Progenitor cell of endocrine pancreas (in vitro differentiated cells): ENCODE measurements at regions not wholly inside any gene's neighbourhood (a gene's known extent, or its start where the extent isn't known, plus 50 kb on each side); places are given as distances from the start of the nearest gene placed in this dataset.

ENCODE experiments used
- DNase-seq: peaks from one replicate; pipeline ENCODE4 v3.0.0; 2021; ENCODE audit warnings: low spot score; ENCODE audit not compliant: unreplicated experiment
- H3K27ac Mint-ChIP-seq: 2 replicates; pipeline ENCODE4 v1.8.0; 2021; ENCODE audit warnings: mild to moderate bottlenecking, moderate library complexity, mixed read lengths
- H3K27me3 Mint-ChIP-seq: 2 replicates; pipeline ENCODE4 v1.8.0; 2021; ENCODE audit warnings: mixed read lengths
- H3K36me3 Mint-ChIP-seq: 2 replicates; pipeline ENCODE4 v1.8.0; 2022; ENCODE audit warnings: mixed read lengths; ENCODE audit not compliant: insufficient read depth
- H3K4me1 Mint-ChIP-seq: 2 replicates; pipeline ENCODE4 v1.8.0; 2021; ENCODE audit warnings: low read depth, mixed read lengths
- H3K4me3 Mint-ChIP-seq: 2 replicates; pipeline ENCODE4 v1.8.0; 2021; ENCODE audit warnings: low read depth, mild to moderate bottlenecking, moderate library complexity, mixed read lengths
- H3K9me3 Mint-ChIP-seq: 2 replicates; pipeline ENCODE4 v1.8.0; 2021; ENCODE audit warnings: low read depth, mixed read lengths
- CTCF ChIP-seq: fragments of 200-600 bp; sonication (generic); IDR thresholded peaks from one replicate; pipeline ENCODE4 v1.5.0; 2021; ENCODE audit warnings: antibody characterized with exemption, mild to moderate bottlenecking; ENCODE audit not compliant: unreplicated experiment

DNA sequence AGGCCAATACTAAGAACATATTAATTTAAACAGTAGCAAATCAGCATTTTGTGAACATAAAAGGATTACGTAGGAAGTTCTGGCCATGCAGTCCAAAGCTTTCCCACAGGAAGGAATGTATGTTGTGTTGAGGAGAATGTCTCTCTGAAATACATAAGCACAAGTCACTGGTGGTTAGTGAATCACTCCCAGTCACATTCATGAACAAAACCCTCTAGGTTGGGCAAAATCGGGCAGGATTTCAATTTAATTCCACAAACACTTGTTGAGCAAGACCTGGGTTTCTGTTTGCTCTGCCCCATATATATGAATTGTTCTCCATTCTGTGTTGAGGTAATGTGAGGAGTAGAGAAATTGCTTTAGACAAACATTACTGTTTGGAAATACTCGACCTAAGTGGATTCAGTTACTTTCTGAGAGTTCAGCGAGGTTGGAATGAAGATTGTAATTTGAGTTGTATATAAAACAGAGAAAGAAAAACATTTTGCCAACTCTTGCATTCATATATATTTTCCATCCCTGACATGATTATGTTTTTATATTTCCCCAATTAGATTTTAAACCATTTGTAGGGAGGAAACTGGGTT lies 127.6 kb upstream of the RPS23 start:
- Mint-ChIP-seq H3K4me3 (no peak overlapping the region), H3K9me3 (peaks cover 16% of the 10 kb centered on the region)

DNA sequence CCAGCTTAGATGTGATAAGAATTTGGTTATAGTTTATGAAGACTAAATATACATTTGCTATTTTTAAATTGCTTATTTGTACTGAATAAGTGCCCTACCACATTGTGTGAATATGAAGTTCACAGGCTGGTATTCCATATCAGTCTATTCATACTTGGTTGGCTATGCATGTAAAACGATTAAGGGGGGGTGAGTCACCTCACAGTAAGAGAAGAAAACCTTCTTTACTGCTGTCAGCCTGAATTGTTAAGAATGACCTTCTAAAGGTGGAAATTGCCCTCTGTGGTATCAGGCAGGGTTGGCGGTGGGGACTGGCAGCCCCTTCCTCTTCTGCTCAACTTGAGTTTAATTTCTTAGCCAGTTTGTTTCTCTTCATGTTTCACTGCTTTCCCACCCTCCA lies 127.0 kb upstream of the RPS23 start:
- peaks cover 8% of the 10 kb centered on the region for H3K36me3 Mint-ChIP-seq
- DNase-seq = no peak
- peaks cover 20% of the 10 kb centered on the region for H3K4me1 Mint-ChIP-seq
- peaks cover 16% of the 10 kb centered on the region for H3K9me3 Mint-ChIP-seq
- H3K27ac Mint-ChIP-seq = no peak overlapping the region
- H3K27me3 Mint-ChIP-seq = no peaks in the 10 kb centered on the region
- no peak for TF ChIP-seq CTCF
- H3K4me3 Mint-ChIP-seq = no peak overlapping the region

More for the DNA sequence above, 127.6 kb upstream of the RPS23 start:
- Mint-ChIP-seq H3K27me3 (no peaks in the 10 kb centered on the region), H3K4me1 (peaks cover 20% of the 10 kb centered on the region), H3K27ac (peak overlapping the region; percentile 92), H3K36me3 (peaks cover 8% of the 10 kb centered on the region)
- DNase-seq = no peak
- TF ChIP-seq CTCF = no peak

- Mint-ChIP-seq H3K27ac (no peak overlapping the region), H3K27me3 (peaks cover 3% of the 10 kb centered on the region), H3K9me3 (peaks cover 19% of the 10 kb centered on the region), H3K4me1 (peaks cover 20% of the 10 kb centered on the region), H3K4me3 (no peak overlapping the region), H3K36me3 (peaks cover 8% of the 10 kb centered on the region)
- DNase-seq = no peak
- no peak for TF ChIP-seq CTCF
Measured at GRCh38 chr5:82404382-82404945, 126.3 kb upstream of the RPS23 start.

DNA sequence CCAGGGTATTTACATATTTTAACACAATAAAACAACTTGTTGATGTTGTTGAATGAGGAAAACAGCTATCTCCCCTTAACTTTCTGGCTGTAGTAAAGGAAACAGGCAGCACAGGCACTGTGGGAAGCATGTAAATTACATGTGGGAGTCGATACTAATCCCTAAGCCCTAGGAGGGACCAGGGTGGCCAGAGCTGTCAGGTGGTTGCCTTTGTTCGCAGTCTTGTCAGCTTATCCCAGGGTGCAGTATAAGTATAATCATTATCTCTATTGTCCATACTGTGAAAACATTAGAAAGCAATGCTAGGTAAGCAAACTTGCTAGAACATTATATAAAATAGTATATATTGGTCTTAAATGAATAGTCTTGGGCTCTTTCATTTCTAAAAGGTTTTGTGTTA lies 125.6 kb upstream of the RPS23 start:
- Mint-ChIP-seq H3K27ac (no peak overlapping the region), H3K4me1 (peaks cover 20% of the 10 kb centered on the region), H3K9me3 (peaks cover 19% of the 10 kb centered on the region), H3K36me3 (peaks cover 8% of the 10 kb centered on the region), H3K27me3 (peaks cover 3% of the 10 kb centered on the region), H3K4me3 (no peak overlapping the region)
- no peak for TF ChIP-seq CTCF
- DNase-seq = no peak

GRCh38 chr5:82403026-82403425 lies 124.9 kb upstream of the RPS23 start:
- no peak for DNase-seq
- Mint-ChIP-seq H3K4me3 (no peak overlapping the region), H3K27me3 (peaks cover 3% of the 10 kb centered on the region), H3K36me3 (peaks cover 8% of the 10 kb centered on the region), H3K27ac (no peak overlapping the region), H3K4me1 (peaks cover 15% of the 10 kb centered on the region), H3K9me3 (peaks cover 19% of the 10 kb centered on the region)
- TF ChIP-seq CTCF = no peak
